Epithelial cell of proximal tubule (primary cell): ENCODE measurements at regions not wholly inside any gene's neighbourhood (a gene's known extent, or its start where the extent isn't known, plus 50 kb on each side); places are given as distances from the start of the nearest gene placed in this dataset.

Experiments used
- DNase-seq: peaks from one replicate; pipeline ENCODE4 v3.0.0-alpha.2; 2011; ENCODE audit warnings: low read depth
- H3K4me3 ChIP-seq: 2 replicates; pipeline ENCODE4 v1.5.1; 2011; ENCODE audit warnings: low read depth, mild to moderate bottlenecking, low read length
- TF ChIP-seq, protein P1 (sequence below): conservative IDR thresholded peaks from 2 replicates; pipeline ENCODE4 v1.5.1; 2012; ENCODE audit warnings: low read depth, mild to moderate bottlenecking, low read length

- H3K4me3 ChIP-seq: no peak overlapping the region
- TF ChIP-seq, protein P1, sequence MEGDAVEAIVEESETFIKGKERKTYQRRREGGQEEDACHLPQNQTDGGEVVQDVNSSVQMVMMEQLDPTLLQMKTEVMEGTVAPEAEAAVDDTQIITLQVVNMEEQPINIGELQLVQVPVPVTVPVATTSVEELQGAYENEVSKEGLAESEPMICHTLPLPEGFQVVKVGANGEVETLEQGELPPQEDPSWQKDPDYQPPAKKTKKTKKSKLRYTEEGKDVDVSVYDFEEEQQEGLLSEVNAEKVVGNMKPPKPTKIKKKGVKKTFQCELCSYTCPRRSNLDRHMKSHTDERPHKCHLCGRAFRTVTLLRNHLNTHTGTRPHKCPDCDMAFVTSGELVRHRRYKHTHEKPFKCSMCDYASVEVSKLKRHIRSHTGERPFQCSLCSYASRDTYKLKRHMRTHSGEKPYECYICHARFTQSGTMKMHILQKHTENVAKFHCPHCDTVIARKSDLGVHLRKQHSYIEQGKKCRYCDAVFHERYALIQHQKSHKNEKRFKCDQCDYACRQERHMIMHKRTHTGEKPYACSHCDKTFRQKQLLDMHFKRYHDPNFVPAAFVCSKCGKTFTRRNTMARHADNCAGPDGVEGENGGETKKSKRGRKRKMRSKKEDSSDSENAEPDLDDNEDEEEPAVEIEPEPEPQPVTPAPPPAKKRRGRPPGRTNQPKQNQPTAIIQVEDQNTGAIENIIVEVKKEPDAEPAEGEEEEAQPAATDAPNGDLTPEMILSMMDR: no peak
- no peak for DNase-seq
These were observed 70.0 kb upstream of the FMN2 start for GRCh38 chr1:240021709-240022108.

DNA sequence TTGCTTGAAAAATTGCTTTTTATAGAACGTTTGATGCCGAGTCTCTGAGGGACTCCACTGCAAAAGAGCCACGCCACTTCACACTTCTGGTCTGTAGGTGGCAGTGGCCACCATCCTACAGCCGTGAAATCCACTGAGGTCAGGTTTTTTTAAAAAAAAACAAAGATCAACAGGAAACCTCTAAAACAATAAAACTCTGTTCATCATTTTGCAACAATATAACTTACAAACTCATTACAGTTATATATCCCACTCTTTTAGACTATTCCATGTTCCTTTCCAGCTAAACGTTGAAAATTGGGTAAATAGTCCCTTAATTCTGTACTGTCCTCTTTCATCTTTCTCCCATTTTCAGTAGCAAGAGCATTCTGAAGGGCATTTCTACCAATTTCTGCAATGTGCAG, 64.6 kb upstream of the FMN2 start:
- DNase-seq: no peak
- H3K4me3 ChIP-seq: no peak overlapping the region
- TF ChIP-seq, protein P1: peak; percentile 99

DNA sequence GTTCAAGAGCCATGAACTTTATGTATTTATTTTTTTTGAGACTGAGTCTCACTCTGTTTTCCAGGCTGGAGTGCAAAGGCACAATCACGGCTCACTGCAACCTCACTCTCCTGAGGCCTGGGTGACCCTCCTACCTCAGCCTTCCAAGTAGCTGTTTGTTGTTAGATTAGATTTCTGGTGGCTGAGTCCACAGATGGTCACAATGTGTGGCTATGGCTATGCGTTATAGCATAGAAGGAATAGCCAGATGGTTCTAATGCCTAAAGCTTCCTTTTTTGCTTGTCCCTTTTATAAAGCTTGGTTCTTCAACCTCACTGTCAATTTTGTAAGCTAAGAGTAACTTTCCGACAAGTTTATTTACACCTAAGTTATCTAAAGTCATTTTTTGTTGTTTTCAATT, 62.3 kb upstream of the FMN2 start:
- DNase-seq: no peak
- H3K4me3 ChIP-seq: no peak overlapping the region
- TF ChIP-seq, protein P1: no peak

GRCh38 chr1:240030236-240030635, 61.4 kb upstream of the FMN2 start:
- TF ChIP-seq, protein P1: no peak
- no peak for DNase-seq
- H3K4me3 ChIP-seq: no peak overlapping the region

DNA sequence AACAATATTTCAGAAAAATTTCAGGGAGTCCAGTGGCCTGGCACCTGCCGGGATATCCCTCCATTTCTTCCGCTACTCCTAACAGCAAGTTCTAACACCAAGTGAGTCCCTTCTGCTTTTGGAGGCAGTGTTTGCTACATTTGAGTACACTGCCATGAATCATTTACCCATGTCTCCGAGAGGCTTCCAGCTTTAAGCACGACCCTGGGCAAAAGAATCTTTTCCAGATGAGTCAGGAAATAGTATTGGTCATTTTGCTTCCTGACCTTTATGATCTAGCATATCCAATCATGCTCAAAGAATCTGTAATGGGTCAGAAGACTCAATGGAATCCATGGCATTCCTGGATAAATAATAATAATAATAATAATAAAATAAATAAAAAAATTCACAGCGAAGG, 60.7 kb upstream of the FMN2 start:
- H3K4me3 ChIP-seq: no peak overlapping the region
- DNase-seq: peak; percentile 95
- TF ChIP-seq, protein P1: no peak

GRCh38 chr1:240031414-240031813, 60.3 kb upstream of the FMN2 start:
- TF ChIP-seq, protein P1: no peak
- no peak overlapping the region for H3K4me3 ChIP-seq
- peak; percentile 49 for DNase-seq

DNA sequence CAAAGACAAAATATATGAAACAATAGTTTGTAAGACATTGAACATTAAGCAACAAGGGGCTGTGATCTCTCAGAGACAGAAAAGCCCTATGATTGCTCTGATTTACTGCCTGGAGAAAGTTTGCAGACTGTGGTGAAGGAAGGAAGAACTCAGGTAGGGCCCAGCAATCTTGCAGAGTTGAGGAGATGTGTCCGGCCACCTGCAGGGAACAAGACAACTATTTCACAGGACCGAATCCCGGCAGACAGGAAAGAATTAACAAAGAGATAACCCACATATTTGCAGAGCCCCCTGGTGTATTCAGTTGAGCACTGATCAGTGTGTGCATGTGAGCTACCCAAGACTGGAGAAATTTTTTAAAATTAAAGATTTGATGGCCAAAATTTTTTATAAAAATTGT, 58.3 kb upstream of the FMN2 start:
- TF ChIP-seq, protein P1: no peak
- H3K4me3 ChIP-seq: no peak overlapping the region
- no peak for DNase-seq
